ENCODE measurements at regions not wholly inside any gene's neighbourhood (a gene's known extent, or its start where the extent isn't known, plus 50 kb on each side); places are given as distances from the start of the nearest gene placed in this dataset.
A peak's percentile ranks its signal among the peaks of the same experiment; 100 is the strongest.

- ATAC-seq (no peak), DNase-seq (no peak)
- H3K9me3 ChIP-seq (ENCODE audit: control insufficient read depth in 2 of 3, low read length in 3 of 3), result no peaks in the 10 kb centered on the region
- H3K4me3 ChIP-seq (ENCODE audit: low read length), result peak overlapping the region; percentile 28
- Mint-ChIP-seq H3K27me3 (no peaks in the 10 kb centered on the region), H3K4me3 (peak overlapping the region; percentile 27 to 86 (median 70)), H3K36me3 (peaks cover 0 to 18% (median 0%) of the 10 kb centered on the region in 5 donors), H3K4me1 (peaks cover 45 to 88% (median 80%) of the 10 kb centered on the region in 7 donors), H3K27ac (peak overlapping the region; percentile 93 to 100 (median 98)), H3K9me3 (peaks cover 0 to 4% (median 0%) of the 10 kb centered on the region in 11 donors)
- H3K27me3 ChIP-seq (ENCODE audit: control insufficient read depth in 2 of 2, insufficient read depth in 2 of 2, low read length in 2 of 2), result no peaks in the 10 kb centered on the region
- intact Hi-C loops (cut with micrococcal nuclease), result no loop called here
- peaks cover 68 to 69% of the 10 kb centered on the region in 2 donors for H3K4me1 ChIP-seq (ENCODE audit: control insufficient read depth in 2 of 2, insufficient read depth in 2 of 2, low read length in 2 of 2)
- ChIA-PET CTCF (interaction anchor here (0.6 to 10.5 kb wide), 7 partner anchors 14 to 122 kb away, joined by 3 to 139 read pairs (median 8); partner anchors contain the start of gene RASGRP1), POLR2A (interaction anchor here (0.6 to 15.9 kb wide), 11 partner anchors 11 to 200 kb away, joined by 3 to 548 read pairs (median 6); partner anchors contain the start of gene RASGRP1)
- H3K36me3 ChIP-seq (ENCODE audit: control insufficient read depth in 2 of 3, insufficient read depth in 3 of 3, low read length in 3 of 3), result no peaks in the 10 kb centered on the region
- H3K27ac ChIP-seq (ENCODE audit: low read depth, low read length), result peak overlapping the region; percentile 90
Measured at GRCh38 chr15:38672273-38672672, 107.7 kb upstream of the RASGRP1 start.

GRCh38 chr15:38672814-38673670, 108.4 kb upstream of the RASGRP1 start:
- H3K4me3 ChIP-seq (ENCODE audit: low read length), result no peak overlapping the region
- H3K27ac Mint-ChIP-seq, result peak overlapping the region; percentile 93 to 100 (median 98)
- H3K4me1 Mint-ChIP-seq, result peaks cover 44 to 86% (median 79%) of the 10 kb centered on the region in 7 donors
- peaks cover 0 to 5% (median 0%) of the 10 kb centered on the region in 11 donors for H3K9me3 Mint-ChIP-seq
- intact Hi-C loops (cut with micrococcal nuclease), result no loop called here
- H3K4me1 ChIP-seq (ENCODE audit: control insufficient read depth in 2 of 2, insufficient read depth in 2 of 2, low read length in 2 of 2), result peaks cover 60 to 66% of the 10 kb centered on the region in 2 donors
- H3K27me3 ChIP-seq (ENCODE audit: control insufficient read depth in 2 of 2, insufficient read depth in 2 of 2, low read length in 2 of 2), result no peaks in the 10 kb centered on the region
- POLR2A ChIA-PET, result interaction anchor here (0.6 to 15.9 kb wide), 12 partner anchors 8 to 201 kb away, joined by 3 to 548 read pairs (median 10); partner anchors contain the start of gene RASGRP1
- no peaks in the 10 kb centered on the region for H3K36me3 ChIP-seq (ENCODE audit: control insufficient read depth in 2 of 3, insufficient read depth in 3 of 3, low read length in 3 of 3)
- ATAC-seq (no peak), DNase-seq (peak in 1 of 9 donors; percentile 40)
- no peaks in the 10 kb centered on the region for H3K9me3 ChIP-seq (ENCODE audit: control insufficient read depth in 2 of 3, low read length in 3 of 3)
- CTCF ChIA-PET, result interaction anchor here (0.6 to 10.5 kb wide), 6 partner anchors 14 to 117 kb away, joined by 3 to 139 read pairs (median 40); partner anchors contain the start of gene RASGRP1
- H3K4me3 Mint-ChIP-seq, result peak overlapping the region in 9 of 10 donors; percentile 39 to 86 (median 70)
- H3K27me3 Mint-ChIP-seq, result no peaks in the 10 kb centered on the region
- peaks cover 0 to 18% (median 3%) of the 10 kb centered on the region in 5 donors for H3K36me3 Mint-ChIP-seq
- peak overlapping the region; percentile 90 for H3K27ac ChIP-seq (ENCODE audit: low read depth, low read length)

DNA sequence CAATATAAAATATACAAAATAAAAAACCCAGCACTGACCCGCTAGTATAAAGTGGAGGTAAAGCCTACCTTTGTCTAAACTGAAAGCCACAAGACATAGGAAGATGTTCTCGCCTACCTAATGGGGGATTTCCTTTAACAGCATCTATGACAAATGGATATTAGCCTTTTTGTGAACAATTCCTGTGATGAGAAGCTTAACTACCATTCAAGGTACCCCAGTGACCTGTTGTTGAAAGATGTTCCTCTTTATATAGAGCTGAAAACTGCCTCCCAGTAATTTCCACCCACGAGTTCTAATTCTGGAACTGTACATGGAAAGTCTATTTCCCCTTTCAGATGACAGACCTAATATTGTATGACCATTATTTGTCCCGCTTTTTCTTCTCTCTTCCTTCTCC, 109.8 kb upstream of the RASGRP1 start:
- intact Hi-C loops (cut with micrococcal nuclease), result no loop called here
- Histone ChIP-seq H3K36me3 (ENCODE audit: control insufficient read depth in 2 of 3, insufficient read depth in 3 of 3, low read length in 3 of 3) (no peaks in the 10 kb centered on the region), H3K27me3 (ENCODE audit: control insufficient read depth in 2 of 2, insufficient read depth in 2 of 2, low read length in 2 of 2) (no peaks in the 10 kb centered on the region), H3K9me3 (ENCODE audit: control insufficient read depth in 2 of 3, low read length in 3 of 3) (no peaks in the 10 kb centered on the region), H3K4me3 (ENCODE audit: low read length) (no peak overlapping the region), H3K4me1 (ENCODE audit: control insufficient read depth in 2 of 2, insufficient read depth in 2 of 2, low read length in 2 of 2) (peaks cover 50 to 52% of the 10 kb centered on the region in 2 donors), H3K27ac (ENCODE audit: low read depth, low read length) (no peak overlapping the region)
- ChIA-PET POLR2A (interaction anchor here (1.8 to 15.9 kb wide), 5 partner anchors 9 to 111 kb away, joined by 5 to 548 read pairs (median 13); no protein-coding TSS in a partner anchor), CTCF (interaction anchor here (1.0 to 10.5 kb wide), 4 partner anchors 13 to 111 kb away, joined by 4 to 139 read pairs (median 94); partner anchors contain the start of gene RASGRP1)
- Mint-ChIP-seq H3K36me3 (peaks cover 0 to 27% (median 3%) of the 10 kb centered on the region in 5 donors), H3K4me3 (peak overlapping the region in 4 of 10 donors; percentile 6 to 37 (median 32)), H3K27me3 (no peaks in the 10 kb centered on the region), H3K4me1 (peaks cover 41 to 85% (median 82%) of the 10 kb centered on the region in 7 donors), H3K27ac (peak overlapping the region; percentile 3 to 79 (median 43)), H3K9me3 (peaks cover 0 to 5% (median 0%) of the 10 kb centered on the region in 11 donors)
- ATAC-seq (no peak), DNase-seq (no peak)

- H3K36me3 ChIP-seq (ENCODE audit: control insufficient read depth in 2 of 3, insufficient read depth in 3 of 3, low read length in 3 of 3), result no peaks in the 10 kb centered on the region
- H3K27me3 ChIP-seq (ENCODE audit: control insufficient read depth in 2 of 2, insufficient read depth in 2 of 2, low read length in 2 of 2), result no peaks in the 10 kb centered on the region
- Mint-ChIP-seq H3K4me1 (peaks cover 25 to 74% (median 65%) of the 10 kb centered on the region in 7 donors), H3K9me3 (peaks cover 0 to 5% (median 0%) of the 10 kb centered on the region in 11 donors), H3K36me3 (peaks cover 0 to 32% (median 3%) of the 10 kb centered on the region in 5 donors), H3K27me3 (no peaks in the 10 kb centered on the region), H3K4me3 (no peak overlapping the region), H3K27ac (peak overlapping the region in 3 of 9 donors; percentile 31 to 55 (median 37))
- peaks cover 22 to 24% of the 10 kb centered on the region in 2 donors for H3K4me1 ChIP-seq (ENCODE audit: control insufficient read depth in 2 of 2, insufficient read depth in 2 of 2, low read length in 2 of 2)
- no peaks in the 10 kb centered on the region for H3K9me3 ChIP-seq (ENCODE audit: control insufficient read depth in 2 of 3, low read length in 3 of 3)
- H3K4me3 ChIP-seq (ENCODE audit: low read length), result no peak overlapping the region
- DNase-seq (no peak), ATAC-seq (no peak)
- intact Hi-C loops (cut with micrococcal nuclease), result no loop called here
- ChIA-PET POLR2A (interaction anchor here (0.7 to 2.6 kb wide), 5 partner anchors 12 to 114 kb away, joined by 3 to 13 read pairs (median 5); no protein-coding TSS in a partner anchor), CTCF (interaction anchor here (0.6 to 1.2 kb wide), 3 partner anchors 22 to 114 kb away, joined by 3 to 4 read pairs (median 4); no protein-coding TSS in a partner anchor)
- no peak overlapping the region for H3K27ac ChIP-seq (ENCODE audit: low read depth, low read length)
Measured at GRCh38 chr15:38678281-38678680, 113.7 kb upstream of the RASGRP1 start.

DNA sequence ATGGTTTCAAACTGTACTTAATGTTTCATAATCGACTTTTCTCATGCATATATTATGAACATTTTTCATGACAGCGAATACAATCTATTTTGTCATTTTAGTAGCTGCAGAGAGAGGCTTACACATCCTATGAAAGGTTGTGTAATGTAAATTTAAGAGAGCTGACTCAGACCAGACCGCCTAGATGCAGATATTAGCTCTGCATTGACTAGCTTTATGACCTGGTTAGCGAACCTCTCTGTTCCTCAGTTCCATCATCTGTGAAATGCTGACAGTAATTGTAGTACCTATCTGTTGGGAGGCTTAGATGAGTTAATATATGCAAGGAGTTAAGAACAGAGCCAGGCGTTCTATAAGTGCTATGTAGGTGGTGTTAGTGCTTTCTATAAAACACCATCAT, 116.2 kb upstream of the RASGRP1 start:
- Mint-ChIP-seq H3K27ac (peak overlapping the region in 1 of 9 donors; percentile 61), H3K4me3 (no peak overlapping the region), H3K36me3 (peaks cover 0 to 31% (median 3%) of the 10 kb centered on the region in 5 donors), H3K27me3 (no peaks in the 10 kb centered on the region), H3K9me3 (peaks cover 0 to 7% (median 0%) of the 10 kb centered on the region in 11 donors), H3K4me1 (peaks cover 32 to 85% (median 76%) of the 10 kb centered on the region in 7 donors)
- Histone ChIP-seq H3K4me3 (ENCODE audit: low read length) (no peak overlapping the region), H3K27me3 (ENCODE audit: control insufficient read depth in 2 of 2, insufficient read depth in 2 of 2, low read length in 2 of 2) (no peaks in the 10 kb centered on the region), H3K36me3 (ENCODE audit: control insufficient read depth in 2 of 3, insufficient read depth in 3 of 3, low read length in 3 of 3) (no peaks in the 10 kb centered on the region), H3K9me3 (ENCODE audit: control insufficient read depth in 2 of 3, low read length in 3 of 3) (no peaks in the 10 kb centered on the region), H3K4me1 (ENCODE audit: control insufficient read depth in 2 of 2, insufficient read depth in 2 of 2, low read length in 2 of 2) (peaks cover 34 to 41% of the 10 kb centered on the region in 2 donors), H3K27ac (ENCODE audit: low read depth, low read length) (no peak overlapping the region)
- ChIA-PET CTCF (interaction anchor here (0.6 to 2.3 kb wide), 4 partner anchors 10 to 117 kb away, joined by 3 to 10 read pairs (median 4); partner anchors contain the start of gene RASGRP1), POLR2A (interaction anchor here (0.7 to 1.5 kb wide), 8 partner anchors 10 to 118 kb away, joined by 3 to 5 read pairs (median 4); no protein-coding TSS in a partner anchor)
- ATAC-seq (no peak), DNase-seq (no peak)
- intact Hi-C loops (cut with micrococcal nuclease), result loop anchor here in 1 of 2 donors (10.0 kb wide), 1 partner anchor 46 kb away; no protein-coding TSS in a partner anchor

DNA sequence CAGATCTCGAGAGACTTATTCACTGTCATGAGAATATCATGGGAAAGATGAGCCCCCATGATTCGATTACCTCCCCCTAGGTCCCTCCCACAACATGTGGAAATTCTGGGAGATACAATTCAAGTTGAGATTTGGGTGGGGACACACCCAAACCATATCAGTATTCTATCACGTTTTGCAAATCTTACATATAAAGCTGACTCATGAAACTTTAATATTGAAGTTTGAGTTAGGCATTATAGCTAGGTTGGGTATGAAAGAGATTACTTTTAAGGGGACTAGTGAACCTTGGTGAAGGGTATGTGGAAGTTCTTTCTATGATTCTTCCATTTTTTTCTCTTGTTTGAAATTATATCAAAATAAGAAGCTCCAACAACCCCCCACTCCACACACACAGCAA, 117.7 kb upstream of the RASGRP1 start:
- H3K36me3 ChIP-seq (ENCODE audit: control insufficient read depth in 2 of 3, insufficient read depth in 3 of 3, low read length in 3 of 3), result no peaks in the 10 kb centered on the region
- no peaks in the 10 kb centered on the region for H3K27me3 ChIP-seq (ENCODE audit: control insufficient read depth in 2 of 2, insufficient read depth in 2 of 2, low read length in 2 of 2)
- intact Hi-C loops (cut with micrococcal nuclease), result loop anchor here in 1 of 2 donors (10.0 kb wide), 1 partner anchor 48 kb away; no protein-coding TSS in a partner anchor
- H3K9me3 ChIP-seq (ENCODE audit: control insufficient read depth in 2 of 3, low read length in 3 of 3), result no peaks in the 10 kb centered on the region
- CTCF ChIA-PET, result interaction anchor here (0.6 to 11.2 kb wide), 20 partner anchors 8 to 241 kb away, joined by 3 to 295 read pairs (median 7); partner anchors contain the start of gene RASGRP1
- H3K27ac Mint-ChIP-seq, result peak overlapping the region in 2 of 9 donors; percentile 40 to 55
- no peak for ATAC-seq
- peaks cover 50 to 55% of the 10 kb centered on the region in 2 donors for H3K4me1 ChIP-seq (ENCODE audit: control insufficient read depth in 2 of 2, insufficient read depth in 2 of 2, low read length in 2 of 2)
- peaks cover 0 to 25% (median 3%) of the 10 kb centered on the region in 5 donors for H3K36me3 Mint-ChIP-seq
- no peaks in the 10 kb centered on the region for H3K27me3 Mint-ChIP-seq
- H3K4me3 Mint-ChIP-seq, result no peak overlapping the region
- H3K4me1 Mint-ChIP-seq, result peaks cover 46 to 90% (median 81%) of the 10 kb centered on the region in 7 donors
- no peak overlapping the region for H3K27ac ChIP-seq (ENCODE audit: low read depth, low read length)
- peaks cover 0 to 7% (median 0%) of the 10 kb centered on the region in 11 donors for H3K9me3 Mint-ChIP-seq
- H3K4me3 ChIP-seq (ENCODE audit: low read length), result no peak overlapping the region
- POLR2A ChIA-PET, result interaction anchor here (0.6 to 10.9 kb wide), 8 partner anchors 7 to 120 kb away, joined by 3 to 260 read pairs (median 34); partner anchors contain the start of gene RASGRP1
- DNase-seq, result no peak
